Gastroesophageal sphincter (tissue), 4 donors: ENCODE measurements at regions not wholly inside any gene's neighbourhood (a gene's known extent, or its start where the extent isn't known, plus 50 kb on each side); places are given as distances from the start of the nearest gene placed in this dataset.

Experiments used
- ATAC-seq: fragments of 150-250 bp; one replicate; pipeline ENCODE4 v1.9.1; 2016; ENCODE audit warnings: mild to moderate bottlenecking, moderate library complexity
- H3K27ac ChIP-seq, 4 donors: fragments of 200-600 bp; sonication (generic) in 3 of 4; 1 replicate in 3 of 4; 2 replicates in 1 of 4; pipeline ENCODE4 v1.5.1; 2016 to 2019
- H3K27me3 ChIP-seq: fragments of 200-600 bp; sonication (generic); one replicate; pipeline ENCODE4 v1.5.1; 2019
- H3K36me3 ChIP-seq, 2 donors: fragments of 200-600 bp; sonication (generic); one replicate each; pipeline ENCODE4 v1.5.1; 2019; ENCODE audit warnings: control low read depth in 1 of 2
- H3K4me1 ChIP-seq, 3 donors: fragments of 200-600 bp; sonication (generic); 1 replicate in 2 of 3; 2 replicates in 1 of 3; pipeline ENCODE4 v1.5.1; 2016 to 2019; ENCODE audit warnings: control low read depth in 2 of 3
- H3K4me3 ChIP-seq, 2 donors: fragments of 200-600 bp; sonication (generic); one replicate each; pipeline ENCODE4 v1.5.1; 2019; ENCODE audit warnings: mild to moderate bottlenecking in 1 of 2, moderate library complexity in 1 of 2
- H3K9me3 ChIP-seq, 3 donors: fragments of 200-600 bp; sonication (generic); one replicate each; pipeline ENCODE4 v1.5.1; 2017 to 2019; ENCODE audit warnings: control low read depth in 2 of 3
- EP300 ChIP-seq: sonication (generic); formaldehyde crosslinking; IDR thresholded peaks from one replicate; pipeline ENCODE4 v1.6.1; 2017; ENCODE audit warnings: antibody characterized with exemption, mild to moderate bottlenecking
- POLR2A ChIP-seq, 2 donors: fragments of 450-650 bp; IDR thresholded peaks; one replicate each; pipeline ENCODE4 v1.6.1; 2017; ENCODE audit warnings: antibody characterized with exemption in 2 of 2, mild to moderate bottlenecking in 2 of 2, moderate library complexity in 1 of 2
- POLR2AphosphoS5 ChIP-seq: sonication (generic); formaldehyde crosslinking; IDR thresholded peaks from one replicate; pipeline ENCODE4 v1.6.1; 2017; ENCODE audit warnings: antibody characterized with exemption
- WGBS, 2 donors: methylation state at CpG; one replicate each; pipeline ENCODE4 v1.1.5; 2018; ENCODE audit warnings: low coverage in 1 of 2; 5-methylcytosine and 5-hydroxymethylcytosine counted together
- TF ChIP-seq, protein P1 (sequence below), 4 experiments: fragments of 200-600 bp in 2 of 4; fragments of 450-650 bp in 2 of 4; sonication (generic) in 1 of 4; IDR thresholded peaks; one replicate each; pipeline ENCODE4 v1.5.1; 2017 to 2019; ENCODE audit warnings: antibody characterized with exemption in 4 of 4, mild to moderate bottlenecking in 2 of 4, moderate library complexity in 2 of 4

DNA sequence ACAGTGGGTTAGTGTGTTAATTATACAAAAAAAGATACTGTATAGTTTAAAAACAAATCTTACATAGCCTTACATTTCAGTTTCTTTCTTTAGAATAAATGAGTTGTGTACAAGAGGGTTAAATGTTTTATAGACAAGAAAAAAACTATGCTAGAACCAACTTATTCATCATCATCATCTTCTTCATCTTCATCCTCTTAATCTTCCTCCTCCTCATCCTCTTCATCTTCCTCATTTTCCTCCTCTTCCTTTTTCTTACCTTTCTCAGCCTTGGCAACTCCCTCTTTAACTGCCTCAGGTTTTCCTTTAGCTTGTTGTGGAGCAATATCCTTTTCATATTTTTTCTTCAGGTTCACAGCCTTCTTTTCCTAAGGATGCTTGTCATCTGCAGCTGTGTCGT, 53.7 kb downstream of the RPS12 start:
- ATAC-seq: no peak
- H3K27ac ChIP-seq: no peak overlapping the region
- H3K4me3 ChIP-seq: no peak overlapping the region
- H3K4me1 ChIP-seq: no peaks in the 10 kb centered on the region
- H3K27me3 ChIP-seq: no peaks in the 10 kb centered on the region
- WGBS, 2 donors: 67 to 85% methylated on average over 1 of the region's 1 CpG
- TF ChIP-seq, protein P1, sequence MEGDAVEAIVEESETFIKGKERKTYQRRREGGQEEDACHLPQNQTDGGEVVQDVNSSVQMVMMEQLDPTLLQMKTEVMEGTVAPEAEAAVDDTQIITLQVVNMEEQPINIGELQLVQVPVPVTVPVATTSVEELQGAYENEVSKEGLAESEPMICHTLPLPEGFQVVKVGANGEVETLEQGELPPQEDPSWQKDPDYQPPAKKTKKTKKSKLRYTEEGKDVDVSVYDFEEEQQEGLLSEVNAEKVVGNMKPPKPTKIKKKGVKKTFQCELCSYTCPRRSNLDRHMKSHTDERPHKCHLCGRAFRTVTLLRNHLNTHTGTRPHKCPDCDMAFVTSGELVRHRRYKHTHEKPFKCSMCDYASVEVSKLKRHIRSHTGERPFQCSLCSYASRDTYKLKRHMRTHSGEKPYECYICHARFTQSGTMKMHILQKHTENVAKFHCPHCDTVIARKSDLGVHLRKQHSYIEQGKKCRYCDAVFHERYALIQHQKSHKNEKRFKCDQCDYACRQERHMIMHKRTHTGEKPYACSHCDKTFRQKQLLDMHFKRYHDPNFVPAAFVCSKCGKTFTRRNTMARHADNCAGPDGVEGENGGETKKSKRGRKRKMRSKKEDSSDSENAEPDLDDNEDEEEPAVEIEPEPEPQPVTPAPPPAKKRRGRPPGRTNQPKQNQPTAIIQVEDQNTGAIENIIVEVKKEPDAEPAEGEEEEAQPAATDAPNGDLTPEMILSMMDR (IDR thresholded peaks at IDR 0.05): no peak
- no peak for TF ChIP-seq EP300
- no peaks in the 10 kb centered on the region for H3K36me3 ChIP-seq
- H3K9me3 ChIP-seq: no peaks in the 10 kb centered on the region

DNA sequence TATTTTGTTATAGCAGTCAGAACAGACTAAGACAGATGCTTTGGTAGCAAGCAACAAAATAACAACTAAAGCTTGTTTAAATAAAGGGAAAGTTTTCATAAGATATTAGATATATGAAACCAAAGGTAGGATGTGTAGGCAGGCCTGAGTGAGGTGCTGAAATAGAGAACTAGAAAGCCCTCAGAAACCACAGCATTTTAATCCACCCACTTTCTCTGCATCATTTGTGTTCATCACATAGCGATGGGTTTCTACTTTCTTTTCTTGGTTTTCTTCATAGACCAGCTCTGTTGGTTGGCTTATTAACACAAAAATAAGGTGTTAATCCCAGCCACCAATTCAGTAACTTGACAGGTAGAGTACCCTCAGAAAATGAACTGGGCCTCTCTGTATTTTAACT, 58.6 kb downstream of the RPS12 start:
- 92 to 94% methylated on average over 1 of the region's 1 CpG for WGBS, 2 donors
- Histone ChIP-seq H3K9me3 (no peaks in the 10 kb centered on the region), H3K4me1 (peaks cover 0 to 3% (median 0%) of the 10 kb centered on the region in 3 donors), H3K36me3 (no peaks in the 10 kb centered on the region), H3K4me3 (no peak overlapping the region), H3K27me3 (no peaks in the 10 kb centered on the region), H3K27ac (no peak overlapping the region)
- TF ChIP-seq, protein P1 (IDR thresholded peaks at IDR 0.05): no peak
- TF ChIP-seq POLR2AphosphoS5 (no peak), POLR2A (IDR thresholded peaks at IDR 0.05) (no peak), EP300 (no peak)
- no peak for ATAC-seq

DNA sequence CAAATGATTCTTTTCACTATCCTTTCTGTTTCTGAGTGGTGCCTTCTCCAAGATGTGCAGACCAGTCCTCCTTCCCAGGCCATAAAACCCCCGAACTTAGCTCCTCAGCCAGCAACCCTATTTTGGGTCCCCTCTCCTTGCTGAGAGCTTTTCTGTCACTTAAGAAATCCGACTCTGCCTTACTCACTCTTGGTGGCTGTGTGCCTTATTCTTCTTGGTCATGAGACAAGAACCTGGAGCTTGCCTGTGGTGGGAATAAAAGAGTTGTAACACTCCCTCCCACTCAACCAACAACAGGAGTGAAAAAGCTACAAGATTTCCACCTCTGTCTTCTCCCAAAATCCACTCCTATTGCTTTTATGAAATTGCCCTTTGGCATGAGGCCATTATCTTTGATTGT, 62.6 kb downstream of the RPS12 start:
- no peaks in the 10 kb centered on the region for H3K36me3 ChIP-seq
- no peak overlapping the region for H3K27ac ChIP-seq
- H3K9me3 ChIP-seq: no peaks in the 10 kb centered on the region
- no peak for ATAC-seq
- no peak overlapping the region for H3K4me3 ChIP-seq
- 100% methylated on average over 2 of the region's 2 CpGs; no CpG with 5 or more reads in 1 of the 2 donors for WGBS, 2 donors
- H3K4me1 ChIP-seq: peaks cover 0 to 8% (median 0%) of the 10 kb centered on the region in 3 donors
- no peak for TF ChIP-seq POLR2AphosphoS5
- TF ChIP-seq EP300: no peak
- TF ChIP-seq, protein P1 (IDR thresholded peaks at IDR 0.05): no peak
- TF ChIP-seq POLR2A (IDR thresholded peaks at IDR 0.05): no peak
- H3K27me3 ChIP-seq: no peaks in the 10 kb centered on the region

DNA sequence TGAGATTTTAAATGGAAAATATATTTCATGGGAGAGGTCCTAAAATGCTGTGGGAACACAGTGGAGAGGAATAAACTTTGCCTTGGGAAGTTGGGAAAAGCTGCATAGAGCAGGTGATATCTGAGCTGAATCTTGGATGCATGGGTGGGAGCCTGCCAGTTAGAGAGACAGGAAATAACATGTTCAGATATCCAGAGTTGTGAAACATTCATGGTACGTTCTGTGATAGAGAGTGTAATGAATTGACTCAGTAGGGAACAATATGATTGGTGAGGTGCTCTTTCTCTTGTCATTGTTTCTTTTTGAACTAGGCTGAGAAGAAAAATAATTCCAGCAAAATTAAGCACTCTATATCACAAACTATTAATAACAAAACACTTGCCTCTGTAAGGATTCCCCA, 72.8 kb downstream of the RPS12 start:
- no peak overlapping the region for H3K27ac ChIP-seq
- no peaks in the 10 kb centered on the region for H3K9me3 ChIP-seq
- no peaks in the 10 kb centered on the region for H3K36me3 ChIP-seq
- no peak for ATAC-seq
- no peak overlapping the region for H3K4me3 ChIP-seq
- H3K27me3 ChIP-seq: no peaks in the 10 kb centered on the region
- no peaks in the 10 kb centered on the region for H3K4me1 ChIP-seq
- 25 to 50% methylated on average over 1 of the region's 1 CpG for WGBS, 2 donors
- TF ChIP-seq, protein P1 (IDR thresholded peaks at IDR 0.05): no peak
- TF ChIP-seq POLR2A (IDR thresholded peaks at IDR 0.05): no peak
- no peak for TF ChIP-seq EP300
- no peak for TF ChIP-seq POLR2AphosphoS5

DNA sequence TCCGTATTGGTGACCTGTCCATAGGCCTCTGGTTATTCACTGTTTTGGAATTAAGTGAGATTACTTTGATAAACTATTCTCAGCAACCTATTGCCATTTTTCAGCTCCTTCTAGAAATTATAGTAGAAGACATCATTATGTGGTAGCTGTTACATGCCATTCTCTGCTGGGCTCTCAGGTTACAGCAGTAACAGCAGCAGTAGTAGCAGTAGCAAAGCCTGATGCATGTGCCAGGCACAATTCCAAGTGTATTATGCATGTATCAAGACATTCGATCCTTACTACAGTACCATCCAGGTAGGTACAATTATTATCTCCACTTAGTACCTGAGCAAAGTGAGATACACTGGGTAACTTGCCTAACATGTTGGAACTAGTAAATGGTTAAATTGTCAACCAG, 74.3 kb downstream of the RPS12 start:
- Histone ChIP-seq H3K27me3 (no peaks in the 10 kb centered on the region), H3K4me1 (no peaks in the 10 kb centered on the region), H3K27ac (no peak overlapping the region), H3K9me3 (no peaks in the 10 kb centered on the region), H3K4me3 (no peak overlapping the region), H3K36me3 (no peaks in the 10 kb centered on the region)
- TF ChIP-seq POLR2A (IDR thresholded peaks at IDR 0.05) (no peak), EP300 (no peak), POLR2AphosphoS5 (no peak)
- TF ChIP-seq, protein P1 (IDR thresholded peaks at IDR 0.05): no peak
- WGBS, 2 donors: 68 to 100% methylated on average over 1 to 2 of the region's 2 CpGs
- ATAC-seq: no peak
